SW480 (cell line): ENCODE measurements at regions not wholly inside any gene's neighbourhood (a gene's known extent, or its start where the extent isn't known, plus 50 kb on each side); places are given as distances from the start of the nearest gene placed in this dataset.
A peak's percentile ranks its signal among the peaks of the same experiment; 100 is the strongest.

Experiments
- DNase-seq: peaks from one replicate; pipeline ENCODE4 v3.0.0-alpha.2; 2016; ENCODE audit warnings: low spot score

- no peak for DNase-seq
Observed at GRCh38 chr20:40634891-40635290, 54.1 kb downstream of the MAFB start.

GRCh38 chr20:40633123-40633850, 55.7 kb downstream of the MAFB start:
- no peak for DNase-seq

- no peak for DNase-seq
Observed at GRCh38 chr20:40632346-40632976, 56.6 kb downstream of the MAFB start.

GRCh38 chr20:40631119-40631631, 57.9 kb downstream of the MAFB start:
- no peak for DNase-seq

- no peak for DNase-seq
Observed at GRCh38 chr20:40630713-40631112, 58.3 kb downstream of the MAFB start.

- no peak for DNase-seq
Observed at GRCh38 chr20:40630099-40630498, 58.9 kb downstream of the MAFB start.

GRCh38 chr20:40628877-40629276, 60.2 kb downstream of the MAFB start:
- no peak for DNase-seq

GRCh38 chr20:40619053-40619452, 70.0 kb downstream of the MAFB start:
- DNase-seq = peak; percentile 33

- DNase-seq = no peak
Observed at GRCh38 chr20:40617594-40617993, 71.4 kb downstream of the MAFB start.

- no peak for DNase-seq
Observed at GRCh38 chr20:40612837-40613236, 76.2 kb downstream of the MAFB start.

GRCh38 chr20:40612247-40612646, 76.8 kb downstream of the MAFB start:
- DNase-seq = no peak

- DNase-seq = no peak
Observed at GRCh38 chr20:40610730-40611129, 78.3 kb downstream of the MAFB start.

- no peak for DNase-seq
Observed at GRCh38 chr20:40607927-40608326, 81.1 kb downstream of the MAFB start.

- no peak for DNase-seq
Observed at GRCh38 chr20:40606660-40607059, 82.4 kb downstream of the MAFB start.

GRCh38 chr20:40606237-40606636, 82.8 kb downstream of the MAFB start:
- DNase-seq = no peak

GRCh38 chr20:40604416-40604815, 84.6 kb downstream of the MAFB start:
- DNase-seq = no peak

GRCh38 chr20:40603057-40603651, 85.9 kb downstream of the MAFB start:
- no peak for DNase-seq

GRCh38 chr20:40602381-40602780, 86.7 kb downstream of the MAFB start:
- no peak for DNase-seq

- DNase-seq = no peak
Observed at GRCh38 chr20:40600441-40601219, 88.4 kb downstream of the MAFB start.

- DNase-seq = no peak
Observed at GRCh38 chr20:40599987-40600386, 89.0 kb downstream of the MAFB start.

GRCh38 chr20:40592941-40593340, 96.1 kb downstream of the MAFB start:
- no peak for DNase-seq

- DNase-seq = no peak
Observed at GRCh38 chr20:40591536-40591935, 97.5 kb downstream of the MAFB start.
